GM21515 (cell line): ENCODE measurements at regions not wholly inside any gene's neighbourhood (a gene's known extent, or its start where the extent isn't known, plus 50 kb on each side); places are given as distances from the start of the nearest gene placed in this dataset.
"Not testable (repeated sequence)": the region's sequence is repeated elsewhere in the genome, so short reads cannot be mapped to it uniquely, and the experiment has no call there.

Experiments
- ATAC-seq: cut with Tn5 transposase; IDR thresholded peaks from one replicate; pipeline ENCODE4 v1.9.1; 2021; ENCODE audit not compliant: unreplicated experiment

- ATAC-seq: no peak
Observed at GRCh38 chr3:144585408-144585807, 613.8 kb downstream of the DIPK2A start.

GRCh38 chr3:144585953-144586352, 614.3 kb downstream of the DIPK2A start:
- no peak for ATAC-seq

- no peak for ATAC-seq
Observed at GRCh38 chr3:144586382-144586781, 614.8 kb downstream of the DIPK2A start.

- ATAC-seq: no peak
Observed at GRCh38 chr3:144590854-144591253, 619.2 kb downstream of the DIPK2A start.

- no peak for ATAC-seq
Observed at GRCh38 chr3:144593881-144594280, 622.3 kb downstream of the DIPK2A start.

- ATAC-seq: not testable (repeated sequence)
Observed at GRCh38 chr3:144620236-144620635, 648.6 kb downstream of the DIPK2A start.

- ATAC-seq: no peak
Observed at GRCh38 chr3:144622845-144623244, 651.2 kb downstream of the DIPK2A start.

GRCh38 chr3:144624656-144625055, 653.0 kb downstream of the DIPK2A start:
- no peak for ATAC-seq

GRCh38 chr3:144626835-144627234, 655.2 kb downstream of the DIPK2A start:
- no peak for ATAC-seq

GRCh38 chr3:144629381-144629780, 657.8 kb downstream of the DIPK2A start:
- ATAC-seq: no peak

GRCh38 chr3:144636833-144637232, 665.2 kb downstream of the DIPK2A start:
- ATAC-seq: no peak

GRCh38 chr3:144638009-144638408, 666.4 kb downstream of the DIPK2A start:
- no peak for ATAC-seq

GRCh38 chr3:144643771-144644198, 672.2 kb downstream of the DIPK2A start:
- no peak for ATAC-seq

GRCh38 chr3:144645300-144645699, 673.7 kb downstream of the DIPK2A start:
- ATAC-seq: no peak

GRCh38 chr3:144650380-144650779, 678.8 kb downstream of the DIPK2A start:
- no peak for ATAC-seq

GRCh38 chr3:144652573-144652972, 681.0 kb downstream of the DIPK2A start:
- ATAC-seq: no peak

- ATAC-seq: no peak
Observed at GRCh38 chr3:144655423-144655822, 683.8 kb downstream of the DIPK2A start.

- no peak for ATAC-seq
Observed at GRCh38 chr3:144660186-144660585, 688.6 kb downstream of the DIPK2A start.

- ATAC-seq: no peak
Observed at GRCh38 chr3:144662729-144663128, 691.1 kb downstream of the DIPK2A start.

GRCh38 chr3:144663456-144664436, 692.1 kb downstream of the DIPK2A start:
- no peak for ATAC-seq

- ATAC-seq: no peak
Observed at GRCh38 chr3:144665567-144666053, 694.0 kb downstream of the DIPK2A start.

- ATAC-seq: no peak
Observed at GRCh38 chr3:144670571-144670970, 698.9 kb downstream of the DIPK2A start.
